Tibial artery (tissue), 4 donors: ENCODE measurements at regions not wholly inside any gene's neighbourhood (a gene's known extent, or its start where the extent isn't known, plus 50 kb on each side); places are given as distances from the start of the nearest gene placed in this dataset.

Experiments
- DNase-seq, 2 donors: peaks; one replicate each; pipeline ENCODE4 v3.0.0-alpha.2; 2019
- H3K27ac ChIP-seq, 2 donors: fragments of 200-600 bp; sonication (generic) in 1 of 2; 1 replicate in 1 of 2; 2 replicates in 1 of 2; pipeline ENCODE4 v1.5.1; 2018 to 2019; ENCODE audit warnings: mild to moderate bottlenecking in 1 of 2
- H3K27me3 ChIP-seq, 2 donors: fragments of 200-600 bp; sonication (generic) in 1 of 2; one replicate each; pipeline versions ENCODE4 v1.5.1 to v1.6.0; 2016 to 2019
- H3K36me3 ChIP-seq, 3 donors: fragments of 200-600 bp; sonication (generic) in 2 of 3; one replicate each; pipeline ENCODE4 v1.5.1; 2016 to 2019; ENCODE audit warnings: mild to moderate bottlenecking in 2 of 3
- H3K4me1 ChIP-seq, 4 donors: fragments of 200-600 bp; sonication (generic) in 2 of 4; 1 replicate in 3 of 4; 2 replicates in 1 of 4; pipeline ENCODE4 v1.5.1; 2016 to 2019
- H3K4me3 ChIP-seq, 2 donors: fragments of 200-600 bp; sonication (generic) in 1 of 2; 1 replicate in 1 of 2; 2 replicates in 1 of 2; pipeline ENCODE4 v1.5.1; 2018 to 2019; ENCODE audit warnings: mild to moderate bottlenecking in 2 of 2
- H3K9me3 ChIP-seq, 3 donors: fragments of 200-600 bp; sonication (generic) in 1 of 3; one replicate each; pipeline ENCODE4 v1.5.1; 2016 to 2019
- intact Hi-C: fragments of 100-400 bp; cut with DNase I; formaldehyde crosslinking; loops from one replicate; pipeline ENCODE4 v1.15.0; 2023; ENCODE audit warnings: low total_unique reads
- TF ChIP-seq, protein P1 (sequence below), 2 experiments: fragments of 200-600 bp in 1 of 2; fragments of 450-650 bp in 1 of 2; IDR thresholded peaks; one replicate each; pipeline ENCODE4 v1.5.1; 2017 to 2019; ENCODE audit warnings: antibody characterized with exemption in 2 of 2, mild to moderate bottlenecking in 1 of 2, moderate library complexity in 1 of 2

- no peak for DNase-seq
- Histone ChIP-seq H3K36me3 (no peaks in the 10 kb centered on the region), H3K9me3 (no peaks in the 10 kb centered on the region), H3K4me3 (no peak overlapping the region), H3K4me1 (no peaks in the 10 kb centered on the region), H3K27ac (no peak overlapping the region), H3K27me3 (no peaks in the 10 kb centered on the region)
- intact Hi-C loops: no loop called here
- TF ChIP-seq, protein P1, sequence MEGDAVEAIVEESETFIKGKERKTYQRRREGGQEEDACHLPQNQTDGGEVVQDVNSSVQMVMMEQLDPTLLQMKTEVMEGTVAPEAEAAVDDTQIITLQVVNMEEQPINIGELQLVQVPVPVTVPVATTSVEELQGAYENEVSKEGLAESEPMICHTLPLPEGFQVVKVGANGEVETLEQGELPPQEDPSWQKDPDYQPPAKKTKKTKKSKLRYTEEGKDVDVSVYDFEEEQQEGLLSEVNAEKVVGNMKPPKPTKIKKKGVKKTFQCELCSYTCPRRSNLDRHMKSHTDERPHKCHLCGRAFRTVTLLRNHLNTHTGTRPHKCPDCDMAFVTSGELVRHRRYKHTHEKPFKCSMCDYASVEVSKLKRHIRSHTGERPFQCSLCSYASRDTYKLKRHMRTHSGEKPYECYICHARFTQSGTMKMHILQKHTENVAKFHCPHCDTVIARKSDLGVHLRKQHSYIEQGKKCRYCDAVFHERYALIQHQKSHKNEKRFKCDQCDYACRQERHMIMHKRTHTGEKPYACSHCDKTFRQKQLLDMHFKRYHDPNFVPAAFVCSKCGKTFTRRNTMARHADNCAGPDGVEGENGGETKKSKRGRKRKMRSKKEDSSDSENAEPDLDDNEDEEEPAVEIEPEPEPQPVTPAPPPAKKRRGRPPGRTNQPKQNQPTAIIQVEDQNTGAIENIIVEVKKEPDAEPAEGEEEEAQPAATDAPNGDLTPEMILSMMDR (IDR thresholded peaks at IDR 0.05): no peak
Measured at GRCh38 chr10:31187182-31187581, 131.8 kb upstream of the ZEB1 start.

DNA sequence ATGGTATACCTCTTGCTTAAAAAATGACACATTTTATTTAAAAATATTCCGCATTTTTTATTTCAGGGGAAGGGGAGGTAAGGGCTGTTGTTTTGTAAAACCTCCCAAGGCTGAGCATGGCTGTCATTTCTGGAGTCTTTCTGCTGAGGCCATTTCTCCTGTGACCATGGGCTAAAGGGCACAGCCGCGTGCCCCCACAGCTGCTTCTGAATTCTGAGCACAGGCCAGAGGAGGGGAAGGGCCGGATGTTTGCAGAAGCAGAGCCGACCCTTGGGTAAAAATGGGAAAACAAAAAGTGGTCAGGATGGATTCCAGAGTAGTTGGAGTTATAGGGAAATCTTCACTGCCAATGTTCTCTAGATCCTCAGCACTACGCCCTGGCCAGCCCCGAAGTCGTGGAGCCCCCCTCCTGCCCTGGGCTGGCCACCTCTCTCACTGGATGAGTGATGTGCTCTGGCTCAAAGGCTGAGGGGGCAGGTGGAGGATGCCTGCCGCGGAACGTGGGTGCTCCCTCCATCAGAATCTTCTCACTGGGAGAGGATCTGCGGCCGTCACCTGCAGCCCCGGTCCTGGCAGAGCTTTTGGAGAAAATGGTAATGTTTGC is 131.3 kb upstream of the ZEB1 start:
- no peak overlapping the region for H3K27ac ChIP-seq
- H3K27me3 ChIP-seq: no peaks in the 10 kb centered on the region

GRCh38 chr10:31188792-31189406 is 130.1 kb upstream of the ZEB1 start:
- H3K9me3 ChIP-seq: no peaks in the 10 kb centered on the region
- no peak overlapping the region for H3K4me3 ChIP-seq
- DNase-seq: no peak
- no peak overlapping the region for H3K27ac ChIP-seq
- H3K36me3 ChIP-seq: no peaks in the 10 kb centered on the region
- H3K27me3 ChIP-seq: no peaks in the 10 kb centered on the region
- intact Hi-C loops: no loop called here
- TF ChIP-seq, protein P1 (IDR thresholded peaks at IDR 0.05): no peak
- H3K4me1 ChIP-seq: no peaks in the 10 kb centered on the region

More for the DNA sequence above, 131.3 kb upstream of the ZEB1 start:
- intact Hi-C loops: no loop called here
- Histone ChIP-seq H3K4me3 (no peak overlapping the region), H3K4me1 (no peaks in the 10 kb centered on the region), H3K9me3 (no peaks in the 10 kb centered on the region), H3K36me3 (no peaks in the 10 kb centered on the region)
- TF ChIP-seq, protein P1 (IDR thresholded peaks at IDR 0.05): no peak
- no peak for DNase-seq

- TF ChIP-seq, protein P1 (IDR thresholded peaks at IDR 0.05): no peak
- Histone ChIP-seq H3K4me1 (no peaks in the 10 kb centered on the region), H3K4me3 (no peak overlapping the region), H3K27ac (no peak overlapping the region), H3K9me3 (no peaks in the 10 kb centered on the region), H3K36me3 (no peaks in the 10 kb centered on the region), H3K27me3 (no peaks in the 10 kb centered on the region)
- no peak for DNase-seq
- intact Hi-C loops: no loop called here
Measured at GRCh38 chr10:31190488-31190887, 128.5 kb upstream of the ZEB1 start.

DNA sequence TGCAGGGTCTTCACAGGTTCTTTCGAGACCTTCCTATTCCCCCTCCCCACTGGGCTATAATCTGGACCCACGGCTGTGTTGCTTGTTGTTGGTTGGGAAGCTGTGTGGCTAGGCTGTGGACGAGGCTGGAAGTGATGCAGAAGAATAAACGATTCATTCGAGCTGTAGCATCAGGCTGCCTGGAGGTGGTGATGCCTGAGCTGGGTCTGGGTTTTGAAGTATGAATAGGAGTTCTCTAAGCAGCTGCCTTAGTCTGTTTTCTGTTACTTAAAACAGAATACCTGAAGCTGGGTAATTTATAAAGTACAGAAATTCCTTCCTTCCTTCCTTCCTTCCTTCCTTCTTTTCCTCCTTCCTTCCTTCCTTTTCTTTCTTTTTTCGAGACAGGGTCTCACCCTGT is 126.5 kb upstream of the ZEB1 start:
- Histone ChIP-seq H3K4me3 (no peak overlapping the region), H3K27ac (no peak overlapping the region), H3K36me3 (no peaks in the 10 kb centered on the region), H3K27me3 (no peaks in the 10 kb centered on the region), H3K4me1 (no peaks in the 10 kb centered on the region), H3K9me3 (no peaks in the 10 kb centered on the region)
- intact Hi-C loops: no loop called here
- no peak for DNase-seq
- TF ChIP-seq, protein P1 (IDR thresholded peaks at IDR 0.05): no peak
